Activated B cell treated with CpG ODN at 0.5 μM for 24 hours (primary cell): ENCODE measurements at regions not wholly inside any gene's neighbourhood (a gene's known extent, or its start where the extent isn't known, plus 50 kb on each side); places are given as distances from the start of the nearest gene placed in this dataset.

Experiments used
- ATAC-seq: fragments of 200-7000 bp; cut with Tn5 transposase; one replicate; pipeline ENCODE4 v1.10.0; 2021; ENCODE audit warnings: low read depth, mild to moderate bottlenecking, moderate library complexity
- CTCF ChIA-PET: fragments of 350-600 bp; sonication (Branson Sonifier 250); formaldehyde crosslinking; loops from one replicate; lab custom pipeline; 2021; ENCODE audit warnings: antibody characterized with exemption; lab: Charles Lee
- POLR2A ChIA-PET: fragments of 350-600 bp; sonication (Branson Sonifier 250); formaldehyde crosslinking; loops from one replicate; lab custom pipeline; 2021; ENCODE audit warnings: antibody characterized with exemption; lab: Charles Lee
- DNase-seq: peaks from one replicate; pipeline ENCODE4 v3.0.0; 2022
- H3K27ac Mint-ChIP-seq: one replicate; pipeline ENCODE4 v1.8.0; 2020; ENCODE audit warnings: mixed read lengths
- H3K27me3 Mint-ChIP-seq: one replicate; pipeline ENCODE4 v1.8.0; 2021; ENCODE audit warnings: mixed read lengths
- H3K36me3 Mint-ChIP-seq: one replicate; pipeline ENCODE4 v1.8.0; 2021; ENCODE audit warnings: low read depth, mixed read lengths
- H3K4me1 Mint-ChIP-seq: one replicate; pipeline ENCODE4 v1.8.0; 2021; ENCODE audit warnings: mixed read lengths
- H3K4me3 Mint-ChIP-seq: one replicate; pipeline ENCODE4 v1.8.0; 2020; ENCODE audit warnings: mild to moderate bottlenecking, mixed read lengths
- H3K9me3 Mint-ChIP-seq: one replicate; pipeline ENCODE4 v1.8.0; 2020; ENCODE audit warnings: mixed read lengths
- CTCF ChIP-seq: fragments of 200-600 bp; IDR thresholded peaks from one replicate; pipeline ENCODE4 v1.8.0; 2022; ENCODE audit warnings: antibody characterized with exemption, mild to moderate bottlenecking
- intact Hi-C: fragments of 100-400 bp; cut with micrococcal nuclease; formaldehyde crosslinking; loops from one replicate; pipeline ENCODE4 v1.15.1; 2024

GRCh38 chr7:114851406-114852061, 70.4 kb upstream of the MDFIC start:
- intact Hi-C loops = no loop called here
- Mint-ChIP-seq H3K27me3 (peaks cover 2% of the 10 kb centered on the region), H3K4me1 (no peaks in the 10 kb centered on the region), H3K4me3 (no peak overlapping the region), H3K36me3 (no peaks in the 10 kb centered on the region), H3K9me3 (no peaks in the 10 kb centered on the region), H3K27ac (no peak overlapping the region)
- TF ChIP-seq CTCF = no peak
- POLR2A ChIA-PET = no interaction called here
- no peak for ATAC-seq
- CTCF ChIA-PET = no interaction called here
- no peak for DNase-seq

GRCh38 chr7:114852293-114852692, 69.6 kb upstream of the MDFIC start:
- Mint-ChIP-seq H3K4me3 (no peak overlapping the region), H3K36me3 (no peaks in the 10 kb centered on the region), H3K27me3 (peaks cover 2% of the 10 kb centered on the region), H3K9me3 (no peaks in the 10 kb centered on the region), H3K27ac (no peak overlapping the region), H3K4me1 (no peaks in the 10 kb centered on the region)
- intact Hi-C loops = no loop called here
- POLR2A ChIA-PET = no interaction called here
- CTCF ChIA-PET = no interaction called here
- DNase-seq = no peak
- TF ChIP-seq CTCF = no peak
- ATAC-seq = no peak

GRCh38 chr7:114853189-114853588, 68.7 kb upstream of the MDFIC start:
- Mint-ChIP-seq H3K4me3 (no peak overlapping the region), H3K4me1 (no peaks in the 10 kb centered on the region), H3K27ac (no peak overlapping the region), H3K27me3 (peaks cover 2% of the 10 kb centered on the region), H3K9me3 (no peaks in the 10 kb centered on the region), H3K36me3 (no peaks in the 10 kb centered on the region)
- ChIA-PET POLR2A (no interaction called here), CTCF (no interaction called here)
- no peak for TF ChIP-seq CTCF
- DNase-seq (no peak), ATAC-seq (no peak)
- intact Hi-C loops = no loop called here

GRCh38 chr7:114854369-114854768, 67.5 kb upstream of the MDFIC start:
- no peak for TF ChIP-seq CTCF
- intact Hi-C loops = no loop called here
- H3K27me3 Mint-ChIP-seq = peaks cover 2% of the 10 kb centered on the region
- no peaks in the 10 kb centered on the region for H3K4me1 Mint-ChIP-seq
- no peaks in the 10 kb centered on the region for H3K9me3 Mint-ChIP-seq
- no peak for ATAC-seq
- no peak overlapping the region for H3K4me3 Mint-ChIP-seq
- H3K27ac Mint-ChIP-seq = no peak overlapping the region
- ChIA-PET CTCF (interaction anchor here (1.1 kb wide), 1 partner anchor 11 kb away, joined by 4 read pairs; no protein-coding TSS in a partner anchor), POLR2A (no interaction called here)
- no peaks in the 10 kb centered on the region for H3K36me3 Mint-ChIP-seq
- no peak for DNase-seq

GRCh38 chr7:114856625-114857024, 65.3 kb upstream of the MDFIC start:
- H3K4me1 Mint-ChIP-seq = no peaks in the 10 kb centered on the region
- intact Hi-C loops = no loop called here
- H3K4me3 Mint-ChIP-seq = no peak overlapping the region
- no peak for TF ChIP-seq CTCF
- ChIA-PET POLR2A (no interaction called here), CTCF (no interaction called here)
- H3K27me3 Mint-ChIP-seq = peaks cover 2% of the 10 kb centered on the region
- ATAC-seq = no peak
- DNase-seq = no peak
- no peaks in the 10 kb centered on the region for H3K9me3 Mint-ChIP-seq
- no peaks in the 10 kb centered on the region for H3K36me3 Mint-ChIP-seq
- no peak overlapping the region for H3K27ac Mint-ChIP-seq
